ENCODE measurements at regions not wholly inside any gene's neighbourhood (a gene's known extent, or its start where the extent isn't known, plus 50 kb on each side); places are given as distances from the start of the nearest gene placed in this dataset.

DNA sequence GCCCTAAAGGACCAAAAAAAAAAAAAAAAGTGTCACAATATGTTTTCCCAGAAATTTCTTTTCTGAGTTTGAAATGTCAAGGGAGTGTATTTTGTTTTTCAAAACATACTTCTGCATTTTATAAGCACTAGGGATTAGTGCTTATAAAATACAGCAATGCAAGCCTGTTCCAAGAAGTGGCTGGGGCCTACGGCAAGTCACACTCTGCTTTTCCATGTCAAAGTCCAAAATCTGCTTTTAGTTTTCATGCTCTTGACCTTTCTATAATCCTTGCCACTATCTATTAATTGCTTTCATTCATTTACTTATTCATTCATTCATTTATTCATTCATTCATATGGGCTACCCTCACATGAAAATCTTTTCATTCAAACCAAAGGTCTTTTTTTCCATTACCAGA, 100.1 kb upstream of the UXS1 start:
- H3K27me3 ChIP-seq (ENCODE audit: control insufficient read depth, insufficient read depth, low read length) = no peaks in the 10 kb centered on the region
- DNase-seq (ENCODE audit: low read depth in 2 of 2) = no peak
- TF ChIP-seq, protein P1, sequence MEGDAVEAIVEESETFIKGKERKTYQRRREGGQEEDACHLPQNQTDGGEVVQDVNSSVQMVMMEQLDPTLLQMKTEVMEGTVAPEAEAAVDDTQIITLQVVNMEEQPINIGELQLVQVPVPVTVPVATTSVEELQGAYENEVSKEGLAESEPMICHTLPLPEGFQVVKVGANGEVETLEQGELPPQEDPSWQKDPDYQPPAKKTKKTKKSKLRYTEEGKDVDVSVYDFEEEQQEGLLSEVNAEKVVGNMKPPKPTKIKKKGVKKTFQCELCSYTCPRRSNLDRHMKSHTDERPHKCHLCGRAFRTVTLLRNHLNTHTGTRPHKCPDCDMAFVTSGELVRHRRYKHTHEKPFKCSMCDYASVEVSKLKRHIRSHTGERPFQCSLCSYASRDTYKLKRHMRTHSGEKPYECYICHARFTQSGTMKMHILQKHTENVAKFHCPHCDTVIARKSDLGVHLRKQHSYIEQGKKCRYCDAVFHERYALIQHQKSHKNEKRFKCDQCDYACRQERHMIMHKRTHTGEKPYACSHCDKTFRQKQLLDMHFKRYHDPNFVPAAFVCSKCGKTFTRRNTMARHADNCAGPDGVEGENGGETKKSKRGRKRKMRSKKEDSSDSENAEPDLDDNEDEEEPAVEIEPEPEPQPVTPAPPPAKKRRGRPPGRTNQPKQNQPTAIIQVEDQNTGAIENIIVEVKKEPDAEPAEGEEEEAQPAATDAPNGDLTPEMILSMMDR (conservative IDR thresholded peaks at IDR 0.05 in 1 of 2, IDR thresholded peaks at IDR 0.05 in 1 of 2; ENCODE audit: low read depth in 1 of 2, low read length in 2 of 2) = no peak
- no peak for TF ChIP-seq EZH2 (IDR thresholded peaks at IDR 0.05; ENCODE audit: low read length, missing control alignments)
- H3K4me1 ChIP-seq (ENCODE audit: control insufficient read depth, extremely low read depth, insufficient read depth, low read length) = no peaks in the 10 kb centered on the region
- no peak overlapping the region for H3K4me2 ChIP-seq (ENCODE audit: extremely low read depth, insufficient read depth, low read length)
- H3K27ac ChIP-seq (ENCODE audit: insufficient read depth, low read length) = no peak overlapping the region
- no peaks in the 10 kb centered on the region for H3K79me2 ChIP-seq (ENCODE audit: control insufficient read depth, insufficient read depth, low read length)
- no peak overlapping the region for H2AFZ ChIP-seq (ENCODE audit: low read length)
- no peaks in the 10 kb centered on the region for H3K36me3 ChIP-seq (ENCODE audit: control insufficient read depth, insufficient read depth, low read length)
- no peaks in the 10 kb centered on the region for H3K9me3 ChIP-seq (ENCODE audit: control insufficient read depth, insufficient read depth, low read depth, low read length)
- no peaks in the 10 kb centered on the region for H4K20me1 ChIP-seq (ENCODE audit: control insufficient read depth, extremely low read depth, insufficient read depth, low read length)
- no peak overlapping the region for H3K4me3 ChIP-seq (replicated peaks in 1 of 4; ENCODE audit: control extremely low read depth in 1 of 4, insufficient read depth in 1 of 4, low read depth in 3 of 4, low read length in 4 of 4)
- no peak overlapping the region for H3K9ac ChIP-seq (ENCODE audit: insufficient read depth, low read length)

DNA sequence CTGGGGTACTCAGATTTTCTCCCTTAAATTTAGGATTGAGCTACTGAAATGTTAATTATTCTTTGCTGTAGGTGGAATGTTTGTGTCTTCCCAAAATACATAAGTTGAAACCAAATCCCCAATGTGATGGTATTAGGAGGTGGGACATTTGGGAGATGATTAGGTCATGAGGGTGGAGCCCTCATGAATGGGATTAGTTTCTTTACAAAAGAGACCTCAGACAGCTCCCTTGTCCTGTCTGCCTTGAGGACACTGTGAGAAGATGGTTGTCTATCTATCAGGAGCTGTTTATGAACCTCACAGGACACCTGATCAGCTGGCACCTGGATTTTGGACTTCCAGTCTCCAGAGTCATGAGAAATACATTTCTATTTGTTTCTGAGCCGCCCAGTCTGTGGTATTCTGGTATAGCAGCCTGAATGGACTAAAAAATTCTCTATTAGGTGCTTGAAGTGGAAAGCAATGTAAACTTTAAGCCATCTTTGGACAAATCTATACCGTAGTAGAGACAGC, 99.2 kb upstream of the UXS1 start:
- Histone ChIP-seq H3K9me3 (ENCODE audit: control insufficient read depth, insufficient read depth, low read depth, low read length) (no peaks in the 10 kb centered on the region), H3K4me1 (ENCODE audit: control insufficient read depth, extremely low read depth, insufficient read depth, low read length) (no peaks in the 10 kb centered on the region), H3K79me2 (ENCODE audit: control insufficient read depth, insufficient read depth, low read length) (no peaks in the 10 kb centered on the region), H3K4me2 (ENCODE audit: extremely low read depth, insufficient read depth, low read length) (no peak overlapping the region), H3K36me3 (ENCODE audit: control insufficient read depth, insufficient read depth, low read length) (no peaks in the 10 kb centered on the region), H3K9ac (ENCODE audit: insufficient read depth, low read length) (no peak overlapping the region), H3K27ac (ENCODE audit: insufficient read depth, low read length) (no peak overlapping the region), H3K27me3 (ENCODE audit: control insufficient read depth, insufficient read depth, low read length) (no peaks in the 10 kb centered on the region), H2AFZ (ENCODE audit: low read length) (no peak overlapping the region), H4K20me1 (ENCODE audit: control insufficient read depth, extremely low read depth, insufficient read depth, low read length) (no peaks in the 10 kb centered on the region), H3K4me3 (replicated peaks in 1 of 4; ENCODE audit: control extremely low read depth in 1 of 4, insufficient read depth in 1 of 4, low read depth in 3 of 4, low read length in 4 of 4) (no peak overlapping the region)
- no peak for DNase-seq (ENCODE audit: low read depth in 2 of 2)
- no peak for TF ChIP-seq EZH2 (IDR thresholded peaks at IDR 0.05; ENCODE audit: low read length, missing control alignments)
- TF ChIP-seq, protein P1 (conservative IDR thresholded peaks at IDR 0.05 in 1 of 2, IDR thresholded peaks at IDR 0.05 in 1 of 2; ENCODE audit: low read depth in 1 of 2, low read length in 2 of 2) = no peak

DNA sequence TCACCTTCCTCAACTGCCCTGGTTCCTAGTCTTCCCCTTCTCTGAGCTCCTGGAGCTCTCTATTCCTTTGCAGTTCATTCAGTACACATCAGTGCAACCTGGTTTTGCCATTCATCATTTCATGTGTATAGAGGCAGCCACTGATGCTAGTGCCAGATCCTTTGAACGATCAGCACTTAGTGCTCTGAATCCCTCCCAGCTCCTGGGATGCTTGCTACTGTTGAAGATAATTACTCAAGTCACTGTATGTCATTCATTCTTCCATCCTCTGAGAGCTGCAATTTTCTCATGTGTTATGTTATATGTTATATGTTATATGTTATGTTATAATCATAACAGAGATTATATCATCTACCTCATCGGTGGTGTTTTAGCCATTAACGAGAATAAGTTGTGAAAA, 98.5 kb upstream of the UXS1 start:
- Histone ChIP-seq H3K4me3 (replicated peaks in 1 of 4; ENCODE audit: control extremely low read depth in 1 of 4, insufficient read depth in 1 of 4, low read depth in 3 of 4, low read length in 4 of 4) (no peak overlapping the region), H3K27me3 (ENCODE audit: control insufficient read depth, insufficient read depth, low read length) (no peaks in the 10 kb centered on the region), H4K20me1 (ENCODE audit: control insufficient read depth, extremely low read depth, insufficient read depth, low read length) (no peaks in the 10 kb centered on the region)

More for the DNA sequence above, 98.5 kb upstream of the UXS1 start:
- Histone ChIP-seq H3K4me2 (ENCODE audit: extremely low read depth, insufficient read depth, low read length) (no peak overlapping the region), H3K9me3 (ENCODE audit: control insufficient read depth, insufficient read depth, low read depth, low read length) (no peaks in the 10 kb centered on the region), H3K36me3 (ENCODE audit: control insufficient read depth, insufficient read depth, low read length) (no peaks in the 10 kb centered on the region), H3K27ac (ENCODE audit: insufficient read depth, low read length) (no peak overlapping the region), H3K9ac (ENCODE audit: insufficient read depth, low read length) (no peak overlapping the region), H2AFZ (ENCODE audit: low read length) (no peak overlapping the region), H3K4me1 (ENCODE audit: control insufficient read depth, extremely low read depth, insufficient read depth, low read length) (no peaks in the 10 kb centered on the region), H3K79me2 (ENCODE audit: control insufficient read depth, insufficient read depth, low read length) (no peaks in the 10 kb centered on the region)
- TF ChIP-seq, protein P1 (conservative IDR thresholded peaks at IDR 0.05 in 1 of 2, IDR thresholded peaks at IDR 0.05 in 1 of 2; ENCODE audit: low read depth in 1 of 2, low read length in 2 of 2) = no peak
- TF ChIP-seq EZH2 (IDR thresholded peaks at IDR 0.05; ENCODE audit: low read length, missing control alignments) = no peak
- DNase-seq (ENCODE audit: low read depth in 2 of 2) = no peak

Data from fibroblast of lung (primary cell).